HepG2 (cell line): ENCODE measurements at regions not wholly inside any gene's neighbourhood (a gene's known extent, or its start where the extent isn't known, plus 50 kb on each side); places are given as distances from the start of the nearest gene placed in this dataset.

Experiments
- AGO1 ChIP-seq: fragments of 200-400 bp; formaldehyde crosslinking; IDR thresholded peaks from 2 replicates; pipeline ENCODE4 v1.6.1; 2017; ENCODE audit warnings: mild to moderate bottlenecking, low read depth, low read length, moderate library complexity; ENCODE audit not compliant: poor library complexity, severe bottlenecking
- CEBPZ ChIP-seq: IDR thresholded peaks from 2 replicates; pipeline ENCODE4 v1.6.1; 2012; ENCODE audit warnings: low read length, improper control_type of control experiment
- CTCF ChIP-seq: sonication (generic); formaldehyde crosslinking; IDR thresholded peaks from 2 replicates; pipeline ENCODE4 v1.5.0; 2020; ENCODE audit warnings: mild to moderate bottlenecking, missing genetic modification reagents, moderate library complexity
- HDAC2 ChIP-seq: sonication (generic); formaldehyde crosslinking; IDR thresholded peaks from 2 replicates; pipeline ENCODE4 v1.4.0; 2020; ENCODE audit warnings: missing genetic modification reagents
- KLF13 ChIP-seq: sonication (generic); formaldehyde crosslinking; IDR thresholded peaks from 2 replicates; pipeline ENCODE4 v1.4.0; 2020; ENCODE audit warnings: mild to moderate bottlenecking, missing genetic modification reagents
- MAZ ChIP-seq, 2 experiments: sonication (generic) in 1 of 2; formaldehyde crosslinking in 1 of 2; IDR thresholded peaks; 2 replicates each; pipeline versions ENCODE4 v1.5.0 to v1.6.1; 2012 to 2020; ENCODE audit warnings: low read depth in 2 of 2, mild to moderate bottlenecking in 2 of 2, borderline replicate concordance in 1 of 2, improper control_type of control experiment in 1 of 2, low read length in 1 of 2, missing genetic modification reagents in 1 of 2, moderate library complexity in 1 of 2
- NCOA5 ChIP-seq: sonication (generic); formaldehyde crosslinking; IDR thresholded peaks from 2 replicates; pipeline ENCODE4 v1.4.0; 2020; ENCODE audit warnings: missing genetic modification reagents
- RAD21 ChIP-seq: fragments of 450-650 bp; formaldehyde crosslinking; IDR thresholded peaks from 2 replicates; pipeline ENCODE4 v1.5.0; 2020; ENCODE audit warnings: mild to moderate bottlenecking
- RAD51 ChIP-seq: fragments of 450-650 bp; IDR thresholded peaks from 2 replicates; pipeline ENCODE4 v1.6.1; 2016; ENCODE audit warnings: borderline replicate concordance
- ZNF460 ChIP-seq: sonication (generic); formaldehyde crosslinking; IDR thresholded peaks from 2 replicates; pipeline ENCODE4 v1.5.1; 2020; ENCODE audit warnings: missing genetic modification reagents, mild to moderate bottlenecking, borderline replicate concordance
- ZNF503 ChIP-seq: sonication (generic); formaldehyde crosslinking; IDR thresholded peaks from 2 replicates; pipeline ENCODE4 v1.4.0; 2020; ENCODE audit warnings: missing genetic modification reagents

- TF ChIP-seq CTCF (CRISPR knock-in tag) (no peak), ZNF460 (no peak), NCOA5 (no peak), RAD21 (CRISPR knock-in tag) (no peak), MAZ (IDR thresholded peaks at IDR 0.05; ENCODE audit: borderline replicate concordance, low read depth, low read length) (no peak), MAZ (CRISPR knock-in tag; IDR thresholded peaks at IDR 0.05; ENCODE audit: low read depth) (no peak), RAD51 (no peak), KLF13 (CRISPR knock-in tag) (no peak), HDAC2 (CRISPR knock-in tag) (no peak), CEBPZ (no peak), ZNF503 (no peak), AGO1 (no peak)
Observed at GRCh38 chr5:116785106-116785505, 210.5 kb upstream of the SEMA6A start.
